Esophagus squamous epithelium (tissue), 4 donors: ENCODE measurements at regions not wholly inside any gene's neighbourhood (a gene's known extent, or its start where the extent isn't known, plus 50 kb on each side); places are given as distances from the start of the nearest gene placed in this dataset.

Experiments
- POLR2A ChIP-seq, 4 donors: fragments of 450-650 bp; IDR thresholded peaks; one replicate each; pipeline ENCODE4 v1.6.1; 2017; ENCODE audit warnings: antibody characterized with exemption in 4 of 4, mild to moderate bottlenecking in 4 of 4, moderate library complexity in 3 of 4
- TF ChIP-seq, protein P1 (sequence below), 6 experiments: fragments of 450-650 bp in 4 of 6; fragments of 200-600 bp in 2 of 6; sonication (generic) in 2 of 6; IDR thresholded peaks; one replicate each; pipeline ENCODE4 v1.5.1; 2016 to 2019; ENCODE audit warnings: antibody characterized with exemption in 6 of 6, mild to moderate bottlenecking in 4 of 6, moderate library complexity in 4 of 6

DNA sequence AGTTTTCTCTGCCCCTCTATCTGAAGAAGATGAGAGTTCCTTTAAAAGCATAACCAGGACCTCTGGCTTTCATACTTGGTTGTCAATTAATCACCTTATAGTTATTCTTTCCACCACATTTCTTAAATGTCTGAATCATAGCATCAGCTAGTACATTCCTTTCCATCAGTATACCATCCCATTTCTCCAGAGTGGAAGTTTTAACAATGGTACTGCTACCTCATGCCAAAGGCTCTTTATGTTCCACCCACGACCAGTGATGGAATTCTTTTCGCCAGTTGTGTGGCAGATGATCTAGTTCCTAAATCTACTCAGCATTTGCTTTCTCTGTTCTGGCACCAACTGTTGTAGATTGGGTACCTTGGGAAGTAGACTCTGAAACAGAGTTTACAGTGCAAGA, 379.8 kb downstream of the ZNF674 start:
- TF ChIP-seq, protein P1, sequence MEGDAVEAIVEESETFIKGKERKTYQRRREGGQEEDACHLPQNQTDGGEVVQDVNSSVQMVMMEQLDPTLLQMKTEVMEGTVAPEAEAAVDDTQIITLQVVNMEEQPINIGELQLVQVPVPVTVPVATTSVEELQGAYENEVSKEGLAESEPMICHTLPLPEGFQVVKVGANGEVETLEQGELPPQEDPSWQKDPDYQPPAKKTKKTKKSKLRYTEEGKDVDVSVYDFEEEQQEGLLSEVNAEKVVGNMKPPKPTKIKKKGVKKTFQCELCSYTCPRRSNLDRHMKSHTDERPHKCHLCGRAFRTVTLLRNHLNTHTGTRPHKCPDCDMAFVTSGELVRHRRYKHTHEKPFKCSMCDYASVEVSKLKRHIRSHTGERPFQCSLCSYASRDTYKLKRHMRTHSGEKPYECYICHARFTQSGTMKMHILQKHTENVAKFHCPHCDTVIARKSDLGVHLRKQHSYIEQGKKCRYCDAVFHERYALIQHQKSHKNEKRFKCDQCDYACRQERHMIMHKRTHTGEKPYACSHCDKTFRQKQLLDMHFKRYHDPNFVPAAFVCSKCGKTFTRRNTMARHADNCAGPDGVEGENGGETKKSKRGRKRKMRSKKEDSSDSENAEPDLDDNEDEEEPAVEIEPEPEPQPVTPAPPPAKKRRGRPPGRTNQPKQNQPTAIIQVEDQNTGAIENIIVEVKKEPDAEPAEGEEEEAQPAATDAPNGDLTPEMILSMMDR (IDR thresholded peaks at IDR 0.05): no peak
- no peak for TF ChIP-seq POLR2A (IDR thresholded peaks at IDR 0.05)
